GM21717 (cell line): ENCODE measurements at regions not wholly inside any gene's neighbourhood (a gene's known extent, or its start where the extent isn't known, plus 50 kb on each side); places are given as distances from the start of the nearest gene placed in this dataset.

ENCODE experiments used
- ATAC-seq: cut with Tn5 transposase; IDR thresholded peaks from one replicate; pipeline ENCODE4 v1.9.1; 2021; ENCODE audit warnings: mild to moderate bottlenecking, moderate library complexity; ENCODE audit not compliant: unreplicated experiment

DNA sequence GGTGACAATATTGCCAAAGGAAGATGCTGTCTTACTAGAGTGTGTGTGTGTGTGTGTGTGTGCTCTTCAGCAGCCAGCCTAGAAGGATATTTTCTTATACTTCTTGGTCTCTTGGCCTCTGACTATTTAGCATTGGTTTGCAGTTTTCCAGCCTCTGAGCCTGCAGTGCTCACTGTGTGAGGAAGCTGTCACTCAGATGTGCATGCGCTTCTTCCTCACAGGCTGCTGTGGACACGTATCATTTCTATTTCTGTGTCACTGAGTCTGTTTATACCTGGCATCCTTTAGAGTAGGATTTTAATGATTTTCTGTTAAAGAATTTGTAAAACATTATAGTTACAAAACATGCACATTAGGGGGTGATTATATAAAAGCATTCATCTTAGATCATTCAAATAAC, 83.3 kb downstream of the ALDH8A1 start:
- no peak for ATAC-seq

GRCh38 chr6:134864558-134864957, 85.3 kb downstream of the ALDH8A1 start:
- ATAC-seq: no peak

GRCh38 chr6:134863763-134864510, 86.0 kb downstream of the ALDH8A1 start:
- ATAC-seq: no peak

- no peak for ATAC-seq
Observed at GRCh38 chr6:134854366-134854765, 95.5 kb downstream of the ALDH8A1 start.

GRCh38 chr6:134853111-134854055, 96.5 kb downstream of the ALDH8A1 start:
- no peak for ATAC-seq

DNA sequence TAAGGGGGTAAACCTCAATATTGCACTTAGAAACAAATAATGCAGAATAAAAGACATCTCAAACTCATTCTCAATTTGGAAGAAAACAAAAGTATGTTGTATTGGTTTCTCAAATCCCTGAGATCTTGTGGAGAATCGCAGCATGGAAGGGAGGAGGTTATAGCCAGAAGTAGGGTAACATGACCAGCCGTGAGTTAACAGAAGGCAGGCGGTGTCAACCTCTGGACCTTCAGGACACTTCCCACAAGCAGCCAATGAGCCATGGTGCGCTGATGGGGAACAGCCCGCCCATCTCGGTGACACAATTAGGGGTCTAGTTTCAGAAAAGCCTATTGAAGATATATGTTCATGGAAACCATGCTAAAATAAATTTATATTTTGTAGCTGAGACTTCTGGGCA, 98.4 kb downstream of the ALDH8A1 start:
- no peak for ATAC-seq

GRCh38 chr6:134850721-134851305, 99.1 kb downstream of the ALDH8A1 start:
- no peak for ATAC-seq

GRCh38 chr6:134849920-134850447, 99.9 kb downstream of the ALDH8A1 start:
- no peak for ATAC-seq

DNA sequence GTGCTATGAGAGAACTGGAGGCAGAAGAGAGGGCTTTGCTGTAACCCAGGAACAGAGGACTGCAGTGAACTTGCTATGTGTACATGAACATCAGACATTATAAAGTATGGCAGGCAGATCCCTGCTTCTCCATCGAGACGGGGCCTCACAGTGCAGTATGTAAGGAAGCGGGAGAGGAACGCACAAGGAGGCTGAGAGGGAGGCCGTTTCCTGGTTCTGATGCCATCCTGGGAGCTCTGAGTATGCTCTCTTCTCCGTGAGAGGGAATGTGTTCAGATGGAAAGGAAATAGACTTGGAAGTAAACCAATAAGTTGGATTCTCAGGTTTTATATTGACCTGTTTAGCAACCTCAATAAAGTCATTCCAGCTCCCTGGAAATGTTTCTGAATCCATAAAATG, 101.8 kb downstream of the ALDH8A1 start:
- no peak for ATAC-seq

GRCh38 chr6:134846865-134847264, 103.0 kb downstream of the ALDH8A1 start:
- no peak for ATAC-seq

- no peak for ATAC-seq
Observed at GRCh38 chr6:134846031-134846430, 103.9 kb downstream of the ALDH8A1 start.

DNA sequence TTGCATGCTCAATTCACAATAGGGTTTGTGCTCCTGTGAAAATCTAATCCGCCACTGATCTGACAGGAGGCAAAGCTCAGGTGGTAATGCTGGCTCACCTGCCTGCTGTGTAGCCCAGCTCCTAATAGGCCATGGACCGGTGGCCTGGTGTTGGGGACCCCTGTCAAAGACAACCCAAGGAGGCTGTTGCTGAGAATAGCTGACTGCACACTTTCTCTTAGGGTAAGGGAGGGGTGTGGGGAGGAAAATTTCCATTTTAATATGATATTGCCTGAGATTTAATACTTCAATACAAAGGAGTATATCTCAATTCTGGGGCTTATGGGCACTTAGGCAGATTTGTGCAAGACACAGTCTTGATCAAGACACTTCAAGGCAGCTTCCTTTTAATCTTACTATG, 105.8 kb downstream of the ALDH8A1 start:
- ATAC-seq: no peak

DNA sequence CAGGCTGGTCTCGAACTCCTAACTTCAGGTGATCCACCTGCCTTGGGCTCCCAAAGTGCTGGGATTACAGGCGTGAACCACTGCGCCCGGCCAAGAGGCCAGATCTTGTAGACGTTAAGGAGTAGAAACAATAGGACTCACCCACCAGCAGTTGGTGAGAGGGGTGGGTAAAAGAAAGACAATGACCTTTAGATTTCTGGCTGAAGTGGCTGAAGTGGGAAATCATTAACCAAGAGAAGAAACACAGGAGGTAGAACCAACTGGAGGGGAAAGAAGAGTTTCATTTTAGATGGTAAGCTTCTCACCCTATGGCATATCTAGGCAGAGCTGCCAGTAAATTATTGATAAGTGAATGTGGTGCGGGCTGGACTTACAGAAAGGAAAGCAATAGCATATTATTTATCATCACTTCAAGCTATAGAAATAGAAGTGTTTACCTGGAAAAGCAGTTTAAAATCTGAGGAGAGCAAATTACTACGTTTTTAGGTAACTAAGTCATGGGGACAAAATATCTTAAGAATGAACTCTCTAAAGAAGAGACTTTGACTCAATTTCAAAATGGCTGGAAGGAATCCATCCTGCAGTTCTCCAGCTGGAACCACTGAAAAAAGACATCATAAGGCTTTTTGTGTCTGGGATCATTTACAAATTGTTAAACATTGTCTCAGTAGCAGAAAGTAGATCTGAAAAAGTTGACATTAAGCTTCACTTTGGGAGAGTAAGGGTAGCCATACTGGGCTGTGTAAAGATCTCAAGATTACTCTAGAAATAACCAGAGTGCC, 109.6 kb downstream of the ALDH8A1 start:
- no peak for ATAC-seq

DNA sequence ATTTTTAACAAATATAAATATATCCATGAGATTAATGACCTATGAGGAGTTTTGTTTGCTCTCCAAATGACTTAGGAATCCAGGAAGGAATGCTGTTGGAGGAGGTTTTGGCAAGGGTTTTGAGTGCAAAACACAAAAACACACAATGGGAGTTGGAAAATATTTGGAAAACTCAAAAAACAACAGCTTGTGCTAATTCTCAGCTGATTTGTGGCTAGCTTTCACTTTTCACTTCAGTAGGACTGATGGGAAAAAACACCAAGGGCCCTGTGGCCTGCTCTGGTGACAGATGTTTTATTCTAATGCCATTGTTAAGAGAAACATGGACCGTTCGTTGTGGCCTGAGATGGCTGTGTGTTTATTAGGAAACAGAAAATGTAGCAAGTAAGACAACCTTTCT, 113.9 kb downstream of the ALDH8A1 start:
- no peak for ATAC-seq

- no peak for ATAC-seq
Observed at GRCh38 chr6:134830940-134831339, 119.0 kb downstream of the ALDH8A1 start.

DNA sequence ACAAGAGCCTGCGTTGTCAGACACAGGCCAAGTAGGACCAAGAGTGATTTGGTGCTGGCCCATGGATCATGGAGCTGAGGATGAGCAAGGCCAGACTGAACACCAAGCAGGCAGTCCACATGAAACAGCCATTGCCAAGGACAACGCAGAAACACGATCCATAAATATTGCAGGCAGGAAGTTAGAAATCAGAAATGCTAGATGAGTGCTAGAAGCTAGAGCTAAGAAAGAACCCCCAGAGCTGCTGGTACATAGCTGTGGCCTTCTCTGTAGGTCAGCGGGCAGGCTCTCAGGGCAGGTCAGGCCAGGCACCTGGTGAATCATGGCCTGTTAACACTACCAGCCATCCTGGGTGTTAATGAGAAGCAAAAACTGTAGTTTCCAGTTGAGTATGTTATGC, 119.7 kb downstream of the ALDH8A1 start:
- ATAC-seq: no peak

- no peak for ATAC-seq
Observed at GRCh38 chr6:134828641-134829040, 121.3 kb downstream of the ALDH8A1 start.

DNA sequence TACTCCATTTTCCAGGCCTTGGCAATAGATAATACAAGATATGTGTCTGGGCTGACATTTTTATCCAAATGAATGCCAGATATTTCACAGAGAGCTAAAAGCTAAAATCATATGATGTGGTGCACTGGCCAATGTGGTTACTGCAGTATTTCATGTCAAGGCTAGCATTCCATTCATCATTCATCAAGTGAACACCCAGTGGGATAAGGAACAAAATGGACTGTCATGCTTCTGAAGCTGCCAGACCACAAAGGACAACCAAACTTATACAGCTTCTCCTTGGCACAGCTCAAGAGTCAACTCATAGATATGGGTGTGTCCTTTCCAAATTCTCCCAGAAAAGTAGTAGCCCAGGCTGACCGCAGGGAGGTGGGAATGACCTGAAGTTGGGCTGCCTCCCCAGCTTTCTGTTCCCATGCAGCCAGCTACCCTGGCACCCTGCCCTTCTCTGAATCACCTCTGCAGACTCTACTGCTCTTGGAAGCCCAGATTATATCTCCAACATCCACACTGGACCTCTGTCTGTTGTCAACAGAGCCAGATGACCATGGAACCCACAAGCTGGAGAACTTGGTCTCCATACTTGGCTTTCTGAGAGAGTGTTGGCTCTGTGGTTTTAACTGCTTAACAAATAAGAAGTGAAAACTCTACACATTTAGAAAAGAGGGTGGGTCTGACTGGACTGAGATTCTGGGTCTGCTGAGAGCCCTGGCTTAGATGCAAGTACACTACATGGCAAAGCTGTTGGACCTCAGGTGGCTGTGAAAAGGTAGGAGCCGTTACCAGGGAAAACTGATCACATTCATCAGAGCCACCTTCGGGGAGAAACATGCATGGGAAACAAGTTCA, 122.8 kb downstream of the ALDH8A1 start:
- ATAC-seq: no peak

DNA sequence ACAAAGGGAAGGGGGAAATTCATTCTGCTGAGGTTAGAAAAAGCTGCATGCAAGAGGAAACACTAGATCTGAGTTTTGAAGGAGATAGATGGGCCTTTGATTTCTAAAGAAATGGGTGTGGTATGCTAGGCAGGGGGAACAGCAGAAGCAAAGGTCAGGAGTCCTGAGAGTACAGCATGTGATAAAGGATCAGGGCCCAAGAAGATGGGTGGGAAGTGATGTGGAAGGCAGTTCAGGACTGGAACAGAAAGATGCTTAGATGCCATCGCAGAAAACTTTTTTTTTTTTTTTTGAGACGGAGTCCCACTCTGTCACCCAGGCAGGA, 126.2 kb downstream of the ALDH8A1 start:
- no peak for ATAC-seq
